ENCODE measurements at regions not wholly inside any gene's neighbourhood (a gene's known extent, or its start where the extent isn't known, plus 50 kb on each side); places are given as distances from the start of the nearest gene placed in this dataset.

- no peak for DNase-seq (ENCODE audit: low read depth in 2 of 2)
- Histone ChIP-seq H3K27me3 (ENCODE audit: control insufficient read depth, insufficient read depth, low read length) (no peaks in the 10 kb centered on the region), H3K36me3 (ENCODE audit: control insufficient read depth, insufficient read depth, low read length) (no peaks in the 10 kb centered on the region), H4K20me1 (ENCODE audit: control insufficient read depth, extremely low read depth, insufficient read depth, low read length) (no peaks in the 10 kb centered on the region), H3K9ac (ENCODE audit: insufficient read depth, low read length) (no peak overlapping the region), H2AFZ (ENCODE audit: low read length) (no peak overlapping the region), H3K9me3 (ENCODE audit: control insufficient read depth, insufficient read depth, low read depth, low read length) (no peaks in the 10 kb centered on the region), H3K4me1 (ENCODE audit: control insufficient read depth, extremely low read depth, insufficient read depth, low read length) (no peaks in the 10 kb centered on the region), H3K79me2 (ENCODE audit: control insufficient read depth, insufficient read depth, low read length) (no peaks in the 10 kb centered on the region), H3K4me3 (replicated peaks in 1 of 4; ENCODE audit: control extremely low read depth in 1 of 4, insufficient read depth in 1 of 4, low read depth in 3 of 4, low read length in 4 of 4) (no peak overlapping the region), H3K27ac (ENCODE audit: insufficient read depth, low read length) (no peak overlapping the region), H3K4me2 (ENCODE audit: extremely low read depth, insufficient read depth, low read length) (no peak overlapping the region)
- TF ChIP-seq EZH2 (IDR thresholded peaks at IDR 0.05; ENCODE audit: low read length, missing control alignments), result no peak
- TF ChIP-seq, protein P1, sequence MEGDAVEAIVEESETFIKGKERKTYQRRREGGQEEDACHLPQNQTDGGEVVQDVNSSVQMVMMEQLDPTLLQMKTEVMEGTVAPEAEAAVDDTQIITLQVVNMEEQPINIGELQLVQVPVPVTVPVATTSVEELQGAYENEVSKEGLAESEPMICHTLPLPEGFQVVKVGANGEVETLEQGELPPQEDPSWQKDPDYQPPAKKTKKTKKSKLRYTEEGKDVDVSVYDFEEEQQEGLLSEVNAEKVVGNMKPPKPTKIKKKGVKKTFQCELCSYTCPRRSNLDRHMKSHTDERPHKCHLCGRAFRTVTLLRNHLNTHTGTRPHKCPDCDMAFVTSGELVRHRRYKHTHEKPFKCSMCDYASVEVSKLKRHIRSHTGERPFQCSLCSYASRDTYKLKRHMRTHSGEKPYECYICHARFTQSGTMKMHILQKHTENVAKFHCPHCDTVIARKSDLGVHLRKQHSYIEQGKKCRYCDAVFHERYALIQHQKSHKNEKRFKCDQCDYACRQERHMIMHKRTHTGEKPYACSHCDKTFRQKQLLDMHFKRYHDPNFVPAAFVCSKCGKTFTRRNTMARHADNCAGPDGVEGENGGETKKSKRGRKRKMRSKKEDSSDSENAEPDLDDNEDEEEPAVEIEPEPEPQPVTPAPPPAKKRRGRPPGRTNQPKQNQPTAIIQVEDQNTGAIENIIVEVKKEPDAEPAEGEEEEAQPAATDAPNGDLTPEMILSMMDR (conservative IDR thresholded peaks at IDR 0.05 in 1 of 2, IDR thresholded peaks at IDR 0.05 in 1 of 2; ENCODE audit: low read depth in 1 of 2, low read length in 2 of 2), result no peak
Observed at GRCh38 chr1:117783606-117784396, 145.6 kb downstream of the GDAP2 start.

GRCh38 chr1:117788014-117788413, 141.4 kb downstream of the GDAP2 start:
- no peak overlapping the region for H2AFZ ChIP-seq (ENCODE audit: low read length)

GRCh38 chr1:117793413-117793812, 136.0 kb downstream of the GDAP2 start:
- H3K4me2 ChIP-seq (ENCODE audit: extremely low read depth, insufficient read depth, low read length), result no peak overlapping the region

More at GRCh38 chr1:117788014-117788413, 141.4 kb downstream of the GDAP2 start:
- Histone ChIP-seq H3K27me3 (ENCODE audit: control insufficient read depth, insufficient read depth, low read length) (no peaks in the 10 kb centered on the region), H3K9ac (ENCODE audit: insufficient read depth, low read length) (no peak overlapping the region), H3K4me3 (replicated peaks in 1 of 4; ENCODE audit: control extremely low read depth in 1 of 4, insufficient read depth in 1 of 4, low read depth in 3 of 4, low read length in 4 of 4) (no peak overlapping the region), H3K79me2 (ENCODE audit: control insufficient read depth, insufficient read depth, low read length) (no peaks in the 10 kb centered on the region), H3K4me1 (ENCODE audit: control insufficient read depth, extremely low read depth, insufficient read depth, low read length) (no peaks in the 10 kb centered on the region), H3K27ac (ENCODE audit: insufficient read depth, low read length) (no peak overlapping the region), H4K20me1 (ENCODE audit: control insufficient read depth, extremely low read depth, insufficient read depth, low read length) (no peaks in the 10 kb centered on the region), H3K9me3 (ENCODE audit: control insufficient read depth, insufficient read depth, low read depth, low read length) (no peaks in the 10 kb centered on the region), H3K4me2 (ENCODE audit: extremely low read depth, insufficient read depth, low read length) (no peak overlapping the region), H3K36me3 (ENCODE audit: control insufficient read depth, insufficient read depth, low read length) (no peaks in the 10 kb centered on the region)
- DNase-seq (ENCODE audit: low read depth in 2 of 2), result no peak
- TF ChIP-seq, protein P1 (conservative IDR thresholded peaks at IDR 0.05 in 1 of 2, IDR thresholded peaks at IDR 0.05 in 1 of 2; ENCODE audit: low read depth in 1 of 2, low read length in 2 of 2), result no peak
- TF ChIP-seq EZH2 (IDR thresholded peaks at IDR 0.05; ENCODE audit: low read length, missing control alignments), result no peak

More at GRCh38 chr1:117793413-117793812, 136.0 kb downstream of the GDAP2 start:
- Histone ChIP-seq H3K9me3 (ENCODE audit: control insufficient read depth, insufficient read depth, low read depth, low read length) (no peaks in the 10 kb centered on the region), H3K4me1 (ENCODE audit: control insufficient read depth, extremely low read depth, insufficient read depth, low read length) (peaks cover 17% of the 10 kb centered on the region), H3K4me3 (replicated peaks in 1 of 4; ENCODE audit: control extremely low read depth in 1 of 4, insufficient read depth in 1 of 4, low read depth in 3 of 4, low read length in 4 of 4) (no peak overlapping the region), H4K20me1 (ENCODE audit: control insufficient read depth, extremely low read depth, insufficient read depth, low read length) (no peaks in the 10 kb centered on the region), H2AFZ (ENCODE audit: low read length) (no peak overlapping the region), H3K79me2 (ENCODE audit: control insufficient read depth, insufficient read depth, low read length) (no peaks in the 10 kb centered on the region), H3K27ac (ENCODE audit: insufficient read depth, low read length) (no peak overlapping the region), H3K36me3 (ENCODE audit: control insufficient read depth, insufficient read depth, low read length) (no peaks in the 10 kb centered on the region), H3K27me3 (ENCODE audit: control insufficient read depth, insufficient read depth, low read length) (no peaks in the 10 kb centered on the region), H3K9ac (ENCODE audit: insufficient read depth, low read length) (no peak overlapping the region)
- TF ChIP-seq, protein P1 (conservative IDR thresholded peaks at IDR 0.05 in 1 of 2, IDR thresholded peaks at IDR 0.05 in 1 of 2; ENCODE audit: low read depth in 1 of 2, low read length in 2 of 2), result no peak
- TF ChIP-seq EZH2 (IDR thresholded peaks at IDR 0.05; ENCODE audit: low read length, missing control alignments), result no peak
- no peak for DNase-seq (ENCODE audit: low read depth in 2 of 2)
